NCI-H82 treated with DMSO at 0.1 percent for 48 hours (cell line): ENCODE measurements at regions not wholly inside any gene's neighbourhood (a gene's known extent, or its start where the extent isn't known, plus 50 kb on each side); places are given as distances from the start of the nearest gene placed in this dataset.

Experiments used
- DNase-seq: peaks from one replicate; lab custom pipeline; 2025; ENCODE audit not compliant: unreplicated experiment; lab: John Stamatoyannopoulos, UW

DNA sequence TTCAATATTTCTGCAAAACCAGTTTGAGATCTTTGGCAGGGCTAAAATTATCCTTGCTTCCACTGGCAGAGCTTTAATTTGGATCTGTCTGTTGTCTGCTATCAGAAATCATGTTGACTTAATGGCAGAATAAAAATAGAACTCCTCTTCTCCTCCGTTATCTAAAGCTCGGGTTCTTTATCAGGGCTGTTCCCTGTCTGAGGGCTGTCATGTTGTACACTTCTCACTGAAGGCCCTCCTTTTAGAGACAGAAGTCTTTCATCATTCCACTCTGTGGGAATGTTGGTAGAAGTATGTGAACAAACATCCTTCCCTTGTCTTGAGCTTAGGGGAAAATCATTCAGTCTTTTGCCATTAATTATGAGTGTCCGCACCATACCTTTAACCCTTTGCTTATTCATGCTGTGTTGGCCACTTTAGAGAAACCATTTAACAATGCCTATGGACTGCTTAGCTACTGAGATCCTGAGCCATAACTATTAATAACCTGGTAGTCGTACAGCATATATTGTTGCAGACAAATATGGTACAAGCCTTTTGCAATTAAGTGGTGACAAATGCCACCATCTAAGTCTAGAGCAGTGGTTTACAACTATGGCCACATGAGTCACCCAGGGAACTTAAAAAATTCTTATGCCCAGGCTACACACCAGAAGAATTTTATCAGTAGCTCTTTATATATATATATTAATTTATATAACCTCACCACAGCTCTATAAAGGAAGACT is 226.0 kb upstream of the TPM1 start:
- DNase-seq, result no peak

DNA sequence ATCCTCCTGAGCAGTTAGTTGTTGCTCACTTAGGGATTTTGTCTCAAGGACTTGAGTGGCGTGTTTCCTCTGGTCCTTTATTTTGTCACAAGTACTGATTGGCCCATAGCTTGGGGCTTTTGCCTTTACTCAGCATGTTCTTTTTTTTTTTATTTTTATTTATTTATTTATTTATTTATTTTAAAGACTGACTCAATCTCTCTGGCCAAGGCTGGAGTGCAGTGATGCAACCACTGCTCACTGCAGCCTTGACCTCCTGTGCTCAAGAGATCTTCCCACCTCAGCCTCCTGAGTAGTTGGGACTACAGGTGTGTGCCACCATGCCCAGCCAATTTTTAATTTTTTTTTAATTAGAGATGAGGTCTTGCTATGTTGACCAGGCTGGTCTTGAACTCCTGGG is 223.9 kb upstream of the TPM1 start:
- no peak for DNase-seq

DNA sequence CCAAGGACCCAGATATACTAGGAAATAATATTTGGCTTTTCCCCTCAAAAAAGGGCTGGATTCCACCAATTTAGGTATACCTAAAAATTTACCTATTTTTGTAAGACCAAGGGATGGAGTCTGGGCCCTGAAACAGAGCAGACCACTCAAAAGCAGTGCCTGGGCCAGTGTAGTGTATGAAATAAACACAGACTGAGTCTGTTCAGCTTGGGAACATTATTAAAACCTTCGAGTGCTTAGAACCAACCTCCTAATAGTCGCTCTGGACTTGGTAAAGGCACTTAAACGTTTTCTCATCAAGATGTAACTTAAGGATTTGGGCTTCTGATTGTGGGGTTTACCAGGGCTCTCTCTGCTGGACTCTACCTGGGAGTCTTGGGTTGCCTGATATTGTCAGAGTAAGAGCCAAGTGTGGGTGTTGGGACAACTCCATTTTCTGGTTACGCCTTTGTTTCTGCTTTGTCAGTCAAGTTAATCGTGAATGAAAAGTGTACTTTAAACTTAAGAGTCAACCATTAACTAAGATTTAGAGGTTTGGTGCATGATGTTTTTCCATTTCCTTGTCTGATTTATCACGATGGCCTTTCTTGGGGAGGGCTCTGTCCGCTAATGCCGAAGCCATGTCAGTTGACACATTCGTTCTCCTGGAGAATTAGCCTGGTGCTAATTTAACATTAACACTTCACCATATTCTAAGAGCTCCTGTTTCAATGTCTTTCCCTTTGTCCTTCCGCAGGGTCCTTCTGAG is 221.0 kb upstream of the TPM1 start:
- DNase-seq, result no peak

DNA sequence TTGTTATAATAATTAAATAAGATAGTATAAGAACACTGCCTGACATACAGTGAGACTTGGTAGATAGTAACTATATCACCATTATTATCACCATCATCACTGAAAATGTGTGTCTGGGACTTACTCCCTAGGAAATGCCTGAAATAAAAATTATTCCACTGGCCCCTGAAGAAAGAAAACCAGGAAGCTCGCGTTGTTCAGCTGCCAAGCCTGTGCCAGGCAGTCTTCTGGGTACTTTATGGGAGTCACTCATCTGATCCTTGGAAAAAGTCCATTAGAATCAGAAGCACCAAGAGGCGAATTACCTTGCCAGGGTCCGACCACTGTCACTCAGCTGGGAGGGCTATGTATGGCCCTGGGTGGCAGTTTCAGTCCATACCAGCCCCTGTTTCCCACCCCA is 220.3 kb upstream of the TPM1 start:
- DNase-seq, result no peak

DNA sequence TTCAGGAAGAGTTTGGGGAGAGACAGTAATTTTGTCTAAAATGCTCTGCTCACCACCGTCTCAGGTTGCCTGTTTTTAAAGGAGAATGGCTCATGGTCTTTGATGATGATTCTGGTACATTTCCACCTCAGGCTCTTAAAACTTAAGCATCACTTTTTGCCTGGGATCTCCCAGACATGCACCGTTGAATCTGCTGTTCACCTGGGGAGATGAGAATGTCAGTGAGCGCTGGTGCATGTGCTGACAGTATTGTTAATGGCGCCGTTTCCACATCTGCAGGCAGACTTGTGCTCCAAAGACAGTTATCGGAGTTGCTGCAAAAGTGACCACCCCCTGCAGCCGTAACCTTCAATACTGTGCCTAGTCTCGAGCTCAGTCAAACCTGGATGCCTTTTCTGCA is 219.0 kb upstream of the TPM1 start:
- DNase-seq, result no peak

DNA sequence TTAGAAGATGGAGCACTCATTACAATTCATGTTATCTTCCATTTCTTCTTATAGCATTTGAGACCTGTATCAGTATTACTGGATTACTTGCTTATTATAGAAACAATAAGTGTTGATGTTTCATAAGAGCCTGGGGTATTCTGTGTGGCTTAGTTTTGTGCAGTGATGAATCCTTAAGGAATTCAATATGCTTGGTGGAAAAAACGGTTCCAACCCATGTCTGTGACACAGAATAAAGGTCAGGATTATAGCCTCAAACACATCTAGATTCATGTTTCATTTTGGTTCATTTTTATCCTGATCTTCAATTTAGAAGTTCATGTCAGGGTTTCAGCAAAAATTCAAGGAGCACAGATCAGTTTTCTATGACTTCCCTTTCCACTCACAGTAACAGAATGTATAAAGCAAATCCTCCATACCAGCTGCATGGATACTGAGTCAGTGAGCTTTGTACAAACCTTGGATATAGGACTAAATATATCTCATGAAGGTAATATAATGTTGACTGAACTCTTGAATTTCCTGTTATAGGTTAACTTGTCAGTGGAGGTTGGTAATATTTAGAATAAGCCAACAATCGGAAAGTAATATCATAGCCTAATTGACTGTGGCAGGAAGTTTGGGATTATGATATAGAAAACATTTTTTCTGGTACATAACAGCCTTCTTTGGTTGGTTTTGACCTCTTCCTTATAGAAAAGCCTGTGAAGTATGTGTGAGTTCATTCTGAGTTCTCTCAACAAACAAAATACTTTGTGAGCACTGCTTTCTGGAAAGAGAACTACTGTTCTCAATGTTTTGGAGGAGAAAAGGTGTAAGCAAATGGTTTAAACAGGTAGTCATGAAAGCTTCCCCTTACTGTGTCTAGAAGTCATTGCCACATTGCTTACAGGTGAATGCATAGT is 218.2 kb upstream of the TPM1 start:
- no peak for DNase-seq

DNA sequence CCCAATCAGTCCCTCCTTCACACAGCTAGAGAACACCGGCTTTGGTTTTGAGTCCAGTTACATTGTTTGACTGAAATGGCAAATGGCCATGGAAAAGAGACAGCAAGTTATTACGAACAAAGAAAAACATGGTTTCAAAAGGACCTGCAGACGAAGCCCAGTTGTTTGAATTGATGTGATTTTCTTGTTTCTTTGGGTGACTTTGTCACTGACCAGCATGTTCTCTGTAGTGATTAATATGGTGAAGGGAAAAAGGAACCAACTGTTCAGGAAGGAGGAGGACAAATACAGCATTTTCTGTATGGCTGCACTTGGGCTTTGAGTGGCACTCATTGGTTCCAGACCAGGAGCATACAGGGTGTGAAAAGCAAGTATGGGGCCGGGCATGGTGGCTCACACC is 217.4 kb upstream of the TPM1 start:
- no peak for DNase-seq

DNA sequence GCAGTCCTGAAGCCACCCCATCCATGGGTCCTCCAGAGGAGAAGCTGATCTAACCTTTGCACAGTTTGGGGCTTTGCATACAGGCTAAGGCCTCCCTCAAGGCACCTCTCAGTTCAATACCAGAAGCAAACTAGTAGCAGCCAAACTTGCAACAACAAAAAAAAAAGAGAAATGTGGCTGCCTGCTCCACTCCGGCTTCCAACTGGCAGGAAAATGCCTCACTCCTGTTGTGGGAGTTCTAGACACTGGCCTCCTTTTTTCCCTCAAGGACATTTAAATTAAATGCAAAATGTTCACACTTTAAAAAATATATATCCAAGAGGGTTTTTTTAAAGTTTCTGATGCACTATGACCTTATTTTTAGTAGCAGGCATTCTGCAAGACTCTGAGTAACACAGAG is 216.0 kb upstream of the TPM1 start:
- no peak for DNase-seq

DNA sequence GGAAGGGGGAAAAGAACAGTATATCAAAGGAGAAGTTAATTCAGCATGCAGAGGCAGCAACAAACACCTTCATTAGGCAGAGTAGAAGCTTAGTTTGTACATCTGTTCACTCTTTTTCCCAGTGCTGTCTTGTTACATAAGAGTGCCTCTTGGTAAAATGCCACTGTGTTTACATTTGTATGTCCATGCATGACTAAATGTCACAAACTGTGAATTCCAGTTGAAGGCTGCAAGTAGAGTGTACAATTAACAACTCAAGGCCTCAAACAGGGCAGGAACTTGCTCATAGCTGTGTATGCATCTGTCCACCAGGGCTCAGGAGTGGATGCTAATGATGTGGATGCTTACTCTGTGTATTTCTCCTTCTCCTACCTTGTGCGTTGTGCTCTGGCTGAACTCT is 214.2 kb upstream of the TPM1 start:
- DNase-seq, result no peak

DNA sequence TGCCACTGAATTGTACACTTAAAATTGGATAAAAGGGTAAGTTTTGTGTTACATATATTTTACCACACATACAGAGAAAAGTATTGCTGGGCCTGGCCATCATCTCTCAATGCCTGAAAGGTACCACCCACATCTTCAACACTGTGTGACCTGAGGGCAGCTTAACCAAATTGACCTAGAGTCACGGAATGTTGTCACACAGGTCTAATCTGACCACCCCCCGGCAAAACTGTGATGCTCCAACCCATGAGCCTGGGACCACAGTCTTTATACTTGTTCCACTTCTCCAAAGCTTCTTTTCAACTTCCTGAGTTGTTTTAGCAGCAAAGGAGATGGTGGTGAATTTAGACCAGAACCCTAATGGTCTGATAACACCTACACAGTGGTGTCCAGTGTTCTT is 210.3 kb upstream of the TPM1 start:
- DNase-seq, result no peak

DNA sequence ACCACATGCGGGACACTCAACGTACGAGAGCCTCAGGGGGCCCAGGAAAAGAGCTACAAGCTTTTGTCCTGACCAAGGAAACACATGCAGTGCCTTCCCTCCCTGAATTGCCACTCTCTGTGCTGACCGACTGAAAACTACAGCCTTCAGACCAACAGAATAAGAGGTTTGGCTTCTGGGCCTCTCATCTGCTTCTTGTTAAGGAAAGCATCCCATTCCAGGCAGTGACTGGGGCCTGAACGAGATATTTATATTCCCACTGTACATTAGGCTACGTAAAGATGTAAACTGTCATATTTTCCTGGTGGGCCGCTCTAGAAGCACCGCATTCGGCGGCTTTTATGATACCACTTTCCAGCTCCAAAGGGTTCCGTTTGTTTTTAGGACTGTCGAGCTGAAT is 208.9 kb upstream of the TPM1 start:
- no peak for DNase-seq

DNA sequence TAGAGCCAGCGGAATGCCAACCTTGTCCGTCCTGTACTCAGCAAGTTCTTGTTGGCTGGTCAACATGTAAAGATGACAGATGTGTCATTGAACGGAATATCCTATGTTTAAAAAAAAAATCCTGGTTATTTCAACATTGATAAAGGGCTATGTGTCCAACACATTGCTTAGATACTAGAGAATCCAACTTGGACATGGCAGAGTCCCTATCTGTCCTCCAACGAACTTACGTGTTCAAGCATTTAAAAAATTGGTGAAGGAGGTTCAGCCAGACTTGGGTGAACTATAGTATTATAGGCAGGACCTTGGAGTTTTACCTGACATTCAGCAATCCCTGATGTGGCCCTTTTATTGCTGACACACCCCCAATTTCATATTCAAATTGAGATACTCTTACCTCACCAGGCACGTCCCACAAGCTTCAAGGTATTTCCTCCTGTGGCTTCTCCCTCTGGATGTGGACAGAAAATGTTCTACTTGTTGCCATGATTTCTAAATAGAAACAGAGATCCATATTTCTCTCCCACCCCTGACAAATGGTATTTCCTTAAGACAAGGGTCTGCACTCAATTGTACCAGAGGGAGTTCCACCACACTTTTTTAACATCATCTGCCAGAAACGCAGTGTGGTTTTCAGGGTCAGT is 207.7 kb upstream of the TPM1 start:
- DNase-seq, result no peak

DNA sequence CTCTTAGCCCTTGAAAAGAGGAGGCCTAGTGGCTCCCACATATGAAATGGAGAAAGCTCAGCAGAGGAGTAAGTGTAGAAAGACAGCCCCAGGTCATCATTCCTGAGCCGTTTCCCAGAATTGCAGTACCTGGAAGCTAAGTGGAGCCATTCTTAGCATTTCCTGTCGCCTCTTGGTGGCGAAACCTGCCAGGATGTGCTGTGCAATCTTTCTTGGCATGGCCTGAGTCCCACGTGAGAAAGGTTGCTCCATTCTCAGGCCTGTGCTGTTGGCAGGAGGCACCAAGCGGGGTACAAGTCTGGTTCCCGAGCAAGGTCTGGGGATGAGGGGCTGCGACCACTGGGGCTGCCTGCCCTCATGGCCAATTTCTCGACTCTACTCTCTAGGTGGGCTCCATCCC is 207.2 kb upstream of the TPM1 start:
- DNase-seq, result no peak

DNA sequence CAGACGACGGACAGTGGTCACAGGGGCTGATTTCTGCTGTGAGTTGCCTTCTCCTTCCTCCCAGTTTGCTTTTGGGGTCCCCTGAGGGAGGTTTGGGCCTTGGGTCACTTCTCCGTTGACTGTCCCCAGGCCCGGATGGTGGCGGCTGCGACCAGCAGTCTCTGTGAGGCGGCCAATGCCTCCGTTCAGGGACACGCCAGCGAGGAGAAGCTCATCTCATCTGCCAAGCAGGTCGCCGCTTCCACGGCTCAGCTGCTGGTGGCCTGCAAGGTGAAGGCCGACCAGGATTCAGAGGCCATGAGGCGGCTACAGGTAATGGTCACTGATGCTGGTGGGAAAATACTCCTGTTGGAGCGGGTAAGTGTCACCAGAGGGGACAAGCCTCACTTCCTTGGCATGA is 206.8 kb upstream of the TPM1 start:
- no peak for DNase-seq

DNA sequence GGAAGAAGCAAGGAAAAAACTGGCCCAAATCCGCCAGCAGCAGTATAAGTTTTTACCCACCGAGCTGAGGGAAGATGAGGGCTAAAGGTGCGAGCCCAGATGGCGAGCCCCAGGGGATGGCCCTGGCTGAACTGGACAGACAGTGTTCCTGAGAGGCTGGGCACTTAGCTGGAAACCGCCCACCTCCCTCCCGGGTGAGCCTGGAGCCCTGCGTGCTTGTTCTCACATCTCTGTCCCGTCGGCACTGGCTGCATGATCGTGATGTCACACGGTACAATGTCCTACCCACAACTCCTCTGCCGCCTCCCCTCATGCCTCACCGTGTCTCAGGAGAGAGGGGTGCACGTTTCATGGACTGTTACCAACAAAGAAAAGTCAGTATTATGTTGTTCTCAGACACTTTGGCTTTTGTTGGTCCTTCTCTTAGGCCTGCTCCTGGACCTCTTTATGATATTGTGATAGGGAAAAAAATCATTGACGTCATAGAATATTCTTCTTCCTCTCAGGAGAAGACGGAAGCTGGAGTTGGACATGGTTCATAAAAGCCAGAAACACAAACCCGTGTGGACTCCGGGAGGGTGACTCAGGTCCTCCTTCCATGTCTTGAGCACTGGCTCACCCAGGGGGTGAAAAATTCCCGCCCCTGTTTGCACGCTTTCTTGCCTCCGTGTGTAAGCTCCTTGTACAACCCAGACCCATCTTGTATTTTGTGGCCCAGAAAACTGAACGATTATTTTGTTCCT is 201.8 kb upstream of the TPM1 start:
- no peak for DNase-seq

DNA sequence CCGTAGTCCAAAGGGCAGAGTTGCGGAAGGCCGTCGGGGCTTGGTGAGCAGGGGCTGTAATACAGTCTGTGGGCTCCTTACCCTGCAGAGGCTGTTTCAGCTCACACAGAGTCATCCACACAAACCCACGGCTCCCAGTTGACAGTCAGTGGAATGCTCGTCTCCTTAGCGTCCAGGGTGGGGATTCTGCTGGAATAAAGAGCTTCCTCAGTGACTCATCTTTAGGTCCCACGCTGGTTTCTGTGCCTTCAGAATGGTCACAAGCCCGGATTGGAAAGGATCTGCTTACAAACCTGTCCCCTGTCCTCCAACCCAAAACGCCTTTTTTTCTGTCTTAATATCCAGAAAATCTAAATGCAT is 201.3 kb upstream of the TPM1 start:
- no peak for DNase-seq

DNA sequence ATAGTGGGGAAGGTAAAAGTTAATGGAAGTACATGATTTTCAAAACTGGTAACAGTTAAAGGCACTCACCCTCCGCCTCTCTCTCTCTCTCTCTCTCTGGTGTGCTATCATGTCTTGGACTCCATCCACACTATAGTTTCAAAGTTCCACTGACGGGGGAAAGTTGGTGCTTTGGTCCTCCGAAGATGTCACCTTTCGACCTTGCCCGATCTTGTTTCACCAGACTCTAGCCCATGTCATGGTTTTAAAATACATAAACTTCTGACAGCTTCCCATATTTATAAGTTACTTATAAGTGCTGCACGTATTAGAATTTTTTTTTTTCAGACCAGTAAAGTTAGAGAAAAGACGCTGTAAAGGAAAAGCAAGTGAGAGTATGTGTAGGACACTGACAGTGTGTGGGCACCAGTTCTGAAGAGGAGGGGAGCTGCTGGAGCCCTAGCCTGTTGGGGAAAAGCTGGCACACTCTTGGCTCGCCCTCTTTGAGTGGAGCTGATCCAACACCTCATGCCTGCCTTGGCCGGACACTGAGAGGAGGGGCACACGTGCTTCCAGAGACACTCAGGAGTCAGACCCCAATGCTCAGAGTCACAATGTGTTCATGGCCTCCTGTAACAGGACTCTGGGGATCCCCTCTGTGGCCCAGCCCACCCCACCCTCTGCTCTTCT is 200.5 kb upstream of the TPM1 start:
- DNase-seq, result no peak

DNA sequence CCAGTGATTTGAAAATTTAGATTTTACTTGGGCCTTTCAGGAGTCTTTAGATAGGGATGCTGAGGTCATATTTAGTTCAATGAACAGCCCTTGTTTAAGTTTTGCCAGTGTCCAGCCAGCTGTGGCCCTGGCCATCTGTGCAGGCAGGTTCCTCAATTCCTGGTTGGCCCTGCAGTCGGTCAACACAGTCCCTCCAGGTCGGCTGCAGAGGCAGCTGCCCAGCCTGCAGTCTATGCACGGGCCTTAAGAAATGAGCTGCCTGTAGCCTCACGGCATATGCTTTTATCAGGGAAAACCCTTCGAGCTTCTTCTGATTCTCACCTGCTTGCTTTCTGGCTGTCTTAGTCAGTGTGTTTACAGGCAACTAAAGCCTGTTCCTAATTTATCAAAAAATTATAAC is 199.2 kb upstream of the TPM1 start:
- DNase-seq, result no peak

DNA sequence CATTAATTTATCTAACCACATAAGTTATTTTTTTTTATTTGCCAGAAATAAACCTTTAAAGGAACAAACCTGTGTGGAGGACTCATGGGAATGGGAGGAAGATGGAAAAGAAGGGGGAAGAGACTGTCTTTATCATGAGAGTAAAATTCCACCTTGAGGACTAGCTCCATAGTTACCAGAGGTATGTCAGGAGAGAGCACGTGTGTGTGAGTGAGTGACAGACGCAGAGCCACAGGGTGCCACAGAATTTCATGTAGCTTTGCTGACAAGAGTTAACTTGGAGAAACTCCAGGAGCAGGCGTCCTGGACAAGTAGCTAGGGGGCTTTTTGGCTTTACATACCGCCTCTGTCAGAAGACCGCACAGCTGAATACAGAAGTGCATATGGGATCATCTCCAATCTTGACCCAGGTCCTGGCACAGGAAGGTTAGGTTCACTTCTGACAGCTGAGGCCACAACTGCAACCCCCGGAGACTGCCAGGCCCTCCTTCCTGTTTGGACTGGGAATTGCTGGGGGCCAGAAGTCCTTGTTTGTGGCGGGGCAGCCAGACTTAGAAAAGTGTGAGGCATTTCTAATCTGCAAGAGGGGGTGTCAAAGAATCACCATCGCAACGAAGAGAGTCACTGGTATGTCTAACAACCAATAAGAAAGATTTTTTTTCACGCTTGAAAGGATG is 197.8 kb upstream of the TPM1 start:
- DNase-seq, result no peak
